Stimulated activated CD4-positive, alpha-beta T cell treated with anti-CD3 and anti-CD28 coated beads, Interleukin-15, amount 100 ng/mL, for 1 hour (primary cell): ENCODE measurements at regions not wholly inside any gene's neighbourhood (a gene's known extent, or its start where the extent isn't known, plus 50 kb on each side); places are given as distances from the start of the nearest gene placed in this dataset.
"Not testable (repeated sequence)": the region's sequence is repeated elsewhere in the genome, so short reads cannot be mapped to it uniquely, and the experiment has no call there.

Source experiments
- DNase-seq, 2 donors: peaks; one replicate each; pipeline ENCODE4 v3.0.0-alpha.2; 2020; ENCODE audit warnings: low read depth in 1 of 2, low spot score in 1 of 2

DNA sequence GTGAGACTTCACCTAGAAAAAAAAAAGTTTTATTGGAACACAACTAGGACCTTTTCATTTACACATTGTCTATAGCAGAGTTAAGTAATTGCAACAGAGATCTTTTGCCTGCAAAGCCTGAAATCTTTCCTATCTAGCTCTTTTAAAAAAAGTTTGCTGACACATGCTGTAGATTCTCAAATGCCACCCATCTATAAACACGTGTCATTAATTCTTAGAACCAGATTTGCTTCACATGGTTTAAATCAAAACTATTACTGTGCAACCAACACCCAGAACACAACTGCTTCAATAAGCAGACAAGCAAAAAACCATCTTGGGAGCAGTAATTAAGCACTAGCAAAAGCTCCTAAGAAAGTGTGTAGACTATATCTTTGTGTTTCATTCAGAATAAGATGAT lies 55.0 kb downstream of the OXSM start:
- DNase-seq, result no peak

DNA sequence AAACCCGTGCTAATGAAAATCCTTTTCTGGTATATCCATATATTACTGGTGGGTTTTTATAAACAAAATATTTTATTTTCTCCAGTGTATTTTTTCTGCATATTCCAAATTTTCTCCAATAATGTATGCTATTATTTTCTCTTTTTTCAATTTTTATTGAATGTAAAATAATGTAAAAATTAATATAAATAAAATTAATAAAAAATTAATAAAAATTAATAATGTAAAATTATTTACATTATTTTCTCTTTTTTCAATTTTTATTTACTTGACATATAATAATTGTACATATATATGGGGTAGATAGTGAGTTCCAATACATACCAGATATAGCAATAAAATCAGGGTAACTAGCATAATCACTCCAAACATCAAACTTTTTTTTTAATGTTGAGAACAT lies 56.4 kb downstream of the OXSM start:
- no peak for DNase-seq

DNA sequence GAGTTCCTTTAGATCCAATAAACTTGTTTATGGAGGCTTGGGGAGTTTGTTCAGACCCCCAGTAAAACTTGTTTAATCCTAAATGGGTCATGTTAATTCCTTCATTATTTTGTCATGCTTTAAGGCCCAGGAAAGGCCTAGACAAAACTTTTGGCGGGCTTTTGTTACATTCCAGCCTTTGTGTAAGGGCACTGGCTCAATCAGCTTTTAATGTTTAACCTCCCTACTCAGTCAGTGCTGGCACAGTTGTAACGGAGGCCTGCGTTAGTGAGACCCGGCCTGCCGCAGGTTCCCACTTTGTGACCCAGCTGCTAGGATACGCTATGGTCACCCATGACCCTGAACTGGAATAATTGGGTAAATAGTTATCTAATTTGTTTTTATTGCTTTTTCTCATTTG lies 59.2 kb downstream of the OXSM start:
- no peak for DNase-seq

DNA sequence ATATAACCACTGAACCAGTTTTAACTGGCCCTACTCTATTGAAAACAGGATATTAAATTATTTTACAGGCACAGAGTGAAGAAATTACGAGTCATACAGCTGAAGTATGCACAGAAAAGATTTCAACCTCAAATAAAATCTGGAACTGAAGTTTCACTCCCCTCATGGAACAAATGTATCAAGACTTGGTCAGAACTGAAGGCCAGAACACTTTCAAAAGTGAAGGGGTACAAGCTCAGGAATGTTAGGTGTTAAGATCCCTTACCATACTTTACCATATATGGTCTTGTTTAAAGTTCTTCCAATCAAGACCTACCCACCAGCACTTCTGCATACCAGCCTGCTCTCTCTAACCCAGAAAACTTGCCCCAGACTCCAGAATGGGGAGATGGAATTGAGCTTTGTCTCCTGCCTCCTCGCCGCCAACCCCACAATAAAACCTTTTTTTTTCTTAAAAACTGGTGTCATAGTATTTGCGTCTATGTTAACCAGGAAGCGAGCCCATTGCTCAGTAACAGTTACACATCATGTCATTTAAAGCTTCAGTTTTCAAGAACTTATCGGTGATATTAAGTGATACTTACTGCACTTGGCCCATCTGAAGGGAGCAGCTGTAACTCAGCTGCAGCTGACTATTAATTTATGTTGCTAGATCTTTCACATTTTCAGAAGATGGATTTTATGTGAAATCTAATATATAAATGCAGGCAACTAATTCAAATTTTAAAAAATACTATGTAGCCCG lies 59.9 kb downstream of the OXSM start:
- no peak for DNase-seq

DNA sequence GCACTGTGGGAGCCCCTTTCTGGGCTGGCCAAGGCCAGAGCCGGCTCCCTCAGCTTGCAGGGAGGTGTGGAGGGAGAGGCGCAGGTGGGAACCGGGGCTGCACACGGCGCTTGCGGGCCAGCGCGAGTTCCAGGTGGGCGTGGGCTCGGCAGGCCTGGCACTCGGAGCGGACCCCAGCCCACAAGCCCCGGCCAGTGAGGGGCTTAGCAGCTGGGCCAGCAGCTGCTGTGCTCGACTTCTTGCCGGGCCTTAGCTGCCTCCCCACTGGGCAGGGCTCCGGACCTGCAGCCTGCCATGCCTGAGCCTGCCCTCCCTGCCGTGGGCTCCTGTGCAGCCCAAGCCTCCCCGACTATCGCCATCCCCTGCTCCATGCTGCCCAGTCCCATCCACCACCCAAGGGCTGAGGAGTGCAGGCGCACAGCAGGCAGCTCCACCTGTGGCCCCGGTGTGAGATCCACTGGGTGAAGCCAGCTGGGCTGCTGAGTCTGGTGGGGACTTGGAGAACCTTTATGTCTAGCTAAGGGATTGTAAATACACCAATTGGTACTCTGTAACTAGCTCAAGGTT lies 61.9 kb downstream of the OXSM start:
- not testable (repeated sequence) for DNase-seq

DNA sequence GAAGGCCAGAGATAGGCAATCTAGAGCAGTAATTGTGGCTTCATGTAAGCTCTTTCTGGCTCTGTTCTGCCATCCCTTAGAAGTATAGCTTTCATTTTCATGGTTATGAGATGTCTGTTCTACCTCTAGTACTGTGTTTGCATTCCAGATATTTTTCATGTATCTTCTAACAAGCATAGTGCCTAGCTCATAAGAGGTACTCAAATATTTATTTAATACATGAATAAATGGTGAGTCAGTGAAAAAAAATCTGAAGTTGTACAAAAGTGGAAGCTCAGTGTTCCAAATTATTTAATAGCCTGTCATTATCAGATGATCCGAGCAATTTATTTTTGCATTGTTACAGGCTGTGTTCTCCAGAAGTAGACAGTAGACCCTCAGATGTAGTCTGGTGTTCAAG lies 64.3 kb downstream of the OXSM start:
- DNase-seq, result no peak

DNA sequence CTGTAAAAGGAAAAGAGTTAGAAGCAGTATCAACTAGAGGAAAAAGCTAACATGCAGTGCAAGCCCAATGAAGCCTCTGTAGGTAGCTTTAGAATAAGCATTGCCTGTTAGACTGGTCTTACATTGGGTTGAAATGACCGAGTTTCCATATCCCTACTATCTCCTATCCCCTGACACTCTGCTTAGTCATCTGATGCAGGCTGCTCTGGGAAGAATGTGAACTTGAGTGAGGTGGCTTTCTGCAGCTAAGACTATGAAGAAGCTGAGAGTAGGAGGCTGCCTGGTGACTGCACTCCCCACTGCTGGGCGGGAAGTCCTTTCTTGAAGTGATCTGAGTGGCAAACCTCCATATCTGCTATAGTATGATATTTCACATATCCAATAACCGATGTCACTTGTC lies 64.7 kb downstream of the OXSM start:
- no peak for DNase-seq

DNA sequence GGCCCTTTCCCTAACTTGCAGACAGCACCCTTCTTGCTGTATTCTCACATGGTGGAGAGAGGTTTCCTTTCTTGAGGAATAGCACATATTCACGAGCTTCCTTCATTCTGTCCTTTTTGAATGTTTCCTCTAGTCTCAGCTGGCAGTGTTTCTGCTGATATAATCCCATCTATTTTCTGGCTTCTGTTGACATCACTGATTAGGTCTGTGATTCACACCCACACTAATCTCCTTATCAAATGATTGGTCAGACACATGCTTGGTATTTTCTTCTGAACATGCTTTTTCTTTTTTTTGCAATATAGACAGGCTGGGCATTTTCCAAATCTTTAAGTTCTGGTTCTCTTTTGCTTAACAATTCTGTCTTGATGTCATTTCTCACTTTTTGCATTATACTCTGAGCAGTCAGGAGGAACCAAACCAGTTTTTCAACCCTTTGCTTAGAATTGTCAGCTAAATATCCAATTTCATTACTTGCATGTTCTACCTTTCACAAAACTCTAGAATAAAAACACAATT lies 65.4 kb downstream of the OXSM start:
- no peak for DNase-seq

DNA sequence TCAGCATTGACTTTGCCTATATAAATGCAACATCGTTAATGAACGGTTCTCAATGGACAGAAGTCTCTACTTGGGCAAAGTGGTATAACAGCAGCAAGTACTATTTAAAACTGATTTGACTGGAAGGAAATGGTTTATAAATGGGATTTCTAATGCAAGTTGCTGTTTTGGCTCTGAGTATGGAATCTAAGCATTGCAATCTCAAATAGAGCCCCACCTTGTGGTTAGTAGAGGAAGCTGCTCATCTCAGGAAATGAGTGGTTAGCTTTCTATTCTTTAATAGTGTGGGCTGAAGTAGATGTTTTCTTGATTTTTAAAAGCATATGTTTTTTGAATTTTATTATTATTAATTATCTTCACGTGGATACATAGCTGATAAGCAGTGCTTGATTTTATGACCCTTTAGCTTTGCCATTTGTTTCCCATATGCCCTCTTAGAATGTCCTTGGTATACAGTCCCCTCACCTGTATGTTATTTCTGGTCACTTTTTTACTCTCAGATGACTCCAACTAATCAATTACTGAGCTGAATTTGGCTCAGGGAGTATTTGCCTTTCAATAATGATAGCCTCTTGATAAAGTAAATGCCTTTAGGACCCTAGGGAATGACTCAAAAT lies 67.1 kb downstream of the OXSM start:
- DNase-seq, result no peak

DNA sequence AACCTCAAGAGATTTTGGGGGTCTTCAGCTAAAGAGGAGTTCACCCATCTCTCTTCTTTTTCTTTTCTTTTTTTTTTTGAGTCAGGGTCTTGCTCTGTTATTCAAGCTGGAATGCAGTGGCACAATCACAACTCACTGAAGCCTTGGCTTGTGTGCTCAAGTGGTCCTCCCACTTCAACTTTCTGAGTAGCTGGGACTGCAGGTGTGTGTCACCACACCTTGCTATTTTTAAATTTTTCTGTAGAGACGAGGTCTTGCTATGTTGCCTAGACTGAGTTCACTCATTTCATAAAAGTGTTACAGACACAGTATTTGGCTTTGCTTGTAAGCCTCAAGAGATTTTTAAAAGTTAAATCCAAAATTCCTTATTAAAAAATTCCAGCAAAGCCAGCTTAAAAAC lies 71.7 kb downstream of the OXSM start:
- no peak for DNase-seq

DNA sequence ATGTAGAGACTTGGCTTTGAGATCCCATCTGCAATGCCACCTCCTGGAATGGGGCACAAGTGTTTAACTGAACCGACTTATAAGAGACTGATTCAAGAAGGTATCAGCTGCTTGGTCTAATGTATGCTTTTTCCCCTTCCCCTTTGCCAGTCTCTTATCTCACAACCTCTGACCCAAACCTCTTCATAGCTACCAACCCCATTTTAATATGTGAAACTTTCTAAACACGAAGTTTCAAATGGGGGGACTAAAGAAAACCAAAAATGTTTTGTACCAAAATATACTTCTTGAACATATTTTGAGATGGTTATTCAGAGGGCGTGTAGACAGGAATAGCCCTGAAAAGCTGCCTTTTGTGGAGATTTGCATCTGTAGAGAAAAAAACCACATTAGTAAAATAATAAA lies 73.1 kb downstream of the OXSM start:
- no peak for DNase-seq

DNA sequence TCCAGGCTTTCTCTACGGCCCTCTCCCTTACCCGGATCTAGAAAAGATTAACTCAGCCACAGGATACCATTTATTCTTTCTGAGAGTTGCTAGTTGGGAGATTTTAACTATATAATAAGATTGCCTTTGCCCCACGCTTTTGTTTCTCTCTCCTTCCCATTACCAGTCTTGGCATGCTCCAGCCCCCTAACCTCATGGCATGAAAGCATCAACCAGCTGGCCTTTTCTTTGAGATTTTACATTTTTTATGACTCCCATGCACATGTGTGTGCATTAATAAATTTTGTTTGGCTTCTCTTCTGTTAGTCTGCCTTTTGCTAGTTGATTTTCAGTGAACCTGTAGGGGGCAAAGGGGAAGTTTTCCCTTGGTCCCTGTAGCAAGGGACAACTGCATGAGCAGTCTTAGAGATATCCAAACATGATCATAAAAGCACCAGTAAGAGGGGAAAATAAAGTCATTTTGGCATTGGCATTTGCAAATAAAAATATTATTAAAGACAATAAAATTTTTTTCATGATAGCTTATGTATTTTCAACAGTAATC lies 73.6 kb downstream of the OXSM start:
- no peak for DNase-seq

DNA sequence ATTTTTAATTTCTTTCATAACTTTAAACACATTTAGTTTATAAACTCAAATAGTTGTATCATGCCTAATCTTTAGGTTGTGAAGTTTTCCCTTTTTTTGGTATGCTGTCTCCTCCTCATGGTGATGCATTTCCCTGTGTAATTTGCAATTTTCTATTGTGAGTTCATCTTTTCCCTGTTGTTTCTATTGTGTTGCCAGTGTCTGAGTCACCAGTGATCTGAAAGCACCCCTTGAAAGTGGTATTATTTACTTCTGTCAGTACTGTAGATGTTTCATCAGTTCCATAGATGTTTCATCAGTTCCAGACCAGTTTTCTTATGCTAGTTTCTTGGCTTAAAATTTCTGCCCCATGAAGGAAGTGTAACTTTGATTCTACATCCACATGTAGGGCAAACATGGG lies 80.6 kb downstream of the OXSM start:
- DNase-seq, result no peak

DNA sequence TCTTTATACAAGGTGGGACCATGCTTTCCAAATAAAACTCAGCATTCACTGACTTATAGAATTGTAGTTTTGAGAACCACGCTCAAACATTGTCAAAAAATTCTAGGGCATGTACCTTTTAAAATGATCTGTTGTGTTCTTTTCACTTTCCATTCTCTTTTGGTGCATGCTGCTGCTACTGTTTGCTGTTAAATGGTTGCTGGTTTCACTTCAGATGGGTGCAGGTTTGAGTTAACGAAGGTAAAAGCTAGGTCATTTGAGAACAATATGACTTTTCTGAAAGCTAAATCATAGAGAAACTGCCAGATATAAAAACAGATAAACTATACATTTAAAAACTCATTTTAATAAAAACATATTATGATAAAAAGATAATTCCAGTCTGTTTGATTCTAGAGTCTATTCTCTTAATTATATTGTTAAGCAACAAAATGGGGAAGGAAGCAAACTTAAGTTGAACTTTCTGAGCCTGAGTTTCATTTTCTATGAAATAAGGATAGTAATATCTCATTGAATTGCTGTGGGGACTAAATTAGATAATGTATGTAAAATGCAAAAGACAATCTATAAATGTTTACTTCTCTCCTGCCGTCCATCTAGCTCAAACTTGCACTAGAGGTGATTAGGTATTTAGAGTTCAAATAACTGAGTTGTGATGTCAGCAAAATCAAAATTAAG lies 82.4 kb downstream of the OXSM start:
- DNase-seq, result no peak

DNA sequence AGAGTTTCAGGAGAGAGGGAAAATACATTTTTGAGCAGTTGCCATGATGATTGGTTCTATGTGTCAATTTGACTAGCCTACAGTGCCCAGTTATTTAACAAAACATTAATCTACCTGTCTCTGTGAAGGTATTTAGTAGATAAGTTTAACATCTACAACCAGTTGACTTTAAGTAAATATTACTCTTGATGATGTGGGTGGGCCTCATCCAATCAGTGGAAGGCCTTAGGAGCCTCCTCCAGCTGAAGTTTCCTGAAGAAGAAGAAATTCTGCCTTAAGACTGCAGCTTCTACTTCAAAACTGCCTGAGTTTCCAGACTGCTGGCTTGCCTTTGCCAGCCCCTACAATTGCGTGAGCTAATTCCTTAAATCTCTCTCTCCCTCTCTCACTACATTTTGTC lies 93.6 kb downstream of the OXSM start:
- DNase-seq, result no peak

DNA sequence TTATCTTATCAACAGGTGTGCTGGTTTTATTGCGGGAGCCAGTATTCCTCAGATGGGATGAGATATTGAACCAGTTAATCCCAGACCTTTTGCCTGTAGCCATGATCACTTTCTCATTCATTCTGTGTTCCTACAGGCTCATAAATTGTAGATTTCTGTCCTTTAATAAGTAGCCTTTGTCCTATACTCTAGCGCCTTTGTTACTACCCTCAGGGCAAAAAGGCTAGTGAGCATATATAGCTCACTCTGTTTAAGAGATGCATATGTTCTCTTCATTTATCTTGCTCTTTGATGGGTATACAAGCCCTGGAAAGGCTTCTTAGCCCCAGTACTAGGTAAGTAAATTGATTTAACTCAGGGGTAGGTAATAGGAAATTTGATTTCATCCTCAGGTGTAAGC lies 95.1 kb downstream of the OXSM start:
- no peak for DNase-seq

DNA sequence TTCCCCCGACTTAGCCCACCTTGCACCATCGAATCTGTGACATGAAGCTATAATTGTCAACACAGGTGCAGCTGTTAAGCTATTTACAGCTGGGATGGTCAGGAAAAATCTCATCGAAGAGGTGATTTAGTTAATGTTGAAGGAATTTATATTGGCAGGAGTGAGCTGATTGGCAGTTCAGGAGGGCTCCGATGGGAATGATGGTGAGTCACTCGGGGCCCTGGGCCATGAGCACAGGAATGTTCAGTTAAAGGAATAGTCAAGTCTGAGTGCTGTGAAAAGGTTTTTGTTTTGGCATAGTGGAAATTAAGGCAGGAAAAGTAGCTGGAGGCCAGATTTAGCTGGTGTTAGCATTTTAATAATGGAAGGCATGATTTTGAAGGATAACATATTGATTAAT lies 95.7 kb downstream of the OXSM start:
- DNase-seq, result no peak

DNA sequence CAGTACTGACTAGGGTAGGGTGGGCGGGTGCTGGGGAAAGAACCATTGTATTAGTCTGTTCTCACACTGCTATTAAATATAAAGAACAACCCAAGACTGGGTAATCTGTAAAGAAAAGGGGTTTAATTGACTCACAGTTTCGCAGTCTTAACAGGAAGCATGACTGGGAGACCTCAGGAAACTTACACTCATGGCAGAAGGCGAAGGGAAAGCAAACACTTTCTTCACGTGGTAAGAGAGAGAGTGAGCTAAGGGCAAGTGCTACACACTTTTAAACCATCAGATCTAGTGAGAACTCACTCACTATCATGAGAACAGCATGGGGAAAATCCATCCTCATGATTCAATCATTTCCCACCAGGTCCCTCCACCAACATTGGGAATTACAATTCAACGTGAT lies 98.0 kb downstream of the OXSM start:
- no peak for DNase-seq

DNA sequence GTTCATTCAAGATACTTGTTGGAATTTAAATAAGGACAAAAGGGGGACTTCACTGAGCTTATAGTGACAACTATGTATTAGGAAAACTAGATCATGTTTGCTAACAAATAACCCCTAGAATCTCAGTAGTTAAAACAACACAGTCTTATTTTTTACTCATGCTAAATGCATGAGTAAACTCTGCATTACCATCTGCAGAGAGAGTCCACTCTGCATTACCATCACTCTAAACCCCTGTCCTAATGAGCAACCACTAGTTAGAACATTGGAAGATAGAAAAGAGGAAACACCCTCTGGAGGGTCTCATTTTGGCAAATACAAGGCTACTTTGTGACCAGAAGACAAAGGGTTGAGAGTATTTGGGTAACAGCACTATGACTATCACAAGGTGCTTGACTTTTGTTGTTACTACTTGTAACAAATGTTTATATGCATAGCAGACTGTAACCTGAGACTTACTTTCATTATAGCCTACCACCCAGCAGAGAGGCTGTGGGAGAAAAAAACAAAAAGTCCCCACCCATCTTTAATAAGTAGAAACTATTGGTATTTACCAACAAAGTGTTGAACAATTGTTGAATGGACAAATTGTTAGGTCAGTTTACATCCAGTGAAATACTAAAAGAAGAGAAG lies 99.1 kb downstream of the OXSM start:
- DNase-seq, result no peak

DNA sequence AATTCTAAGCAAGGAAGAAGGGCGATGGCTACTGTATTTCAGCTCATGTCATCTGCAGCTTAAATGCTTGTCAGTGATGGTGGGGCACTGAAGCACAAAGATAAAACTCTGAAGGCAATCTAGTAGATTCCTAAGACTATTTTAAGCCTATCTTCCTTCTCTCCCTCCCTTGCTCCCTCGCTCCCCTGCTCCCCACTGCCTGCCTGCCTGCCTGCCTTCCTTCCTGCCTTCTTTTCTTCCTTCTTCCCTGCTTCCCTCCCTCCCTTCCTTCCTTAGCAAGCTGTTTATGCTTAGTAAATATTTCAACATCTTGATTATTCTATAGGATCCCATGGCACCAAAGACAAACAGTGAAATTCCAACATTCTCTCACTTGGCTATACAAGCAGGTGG lies 99.6 kb downstream of the OXSM start:
- no peak for DNase-seq

DNA sequence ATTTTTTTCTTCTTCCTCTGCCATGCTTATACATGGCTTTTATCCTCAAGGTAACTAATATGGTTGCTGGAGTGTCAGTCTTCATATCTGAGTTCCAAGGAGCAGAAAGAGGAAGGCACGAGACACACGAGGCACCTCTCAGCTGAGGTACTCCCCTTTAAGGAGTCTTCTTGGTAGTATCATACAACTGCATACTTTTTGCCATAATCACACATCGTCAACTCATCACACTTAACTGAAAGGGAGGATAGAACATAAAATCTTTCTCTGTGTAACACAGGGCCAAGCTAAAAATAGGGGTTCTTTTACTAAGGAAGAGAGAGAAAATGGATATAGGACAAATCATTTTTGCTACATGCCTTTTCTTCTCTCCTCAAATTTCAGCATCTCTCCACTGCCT lies 104.2 kb downstream of the OXSM start:
- no peak for DNase-seq
